BLaER1 treated with 17β-estradiol and CSF1 and Interleukin-3, amounts not matched to agents 10 nM and 100 nM (cell line): ENCODE measurements at regions not wholly inside any gene's neighbourhood (a gene's known extent, or its start where the extent isn't known, plus 50 kb on each side); places are given as distances from the start of the nearest gene placed in this dataset.

Experiments
- H3K27ac ChIP-seq, 11 experiments: shearing (Covaris generic); formaldehyde crosslinking; 2 replicates each; pipeline ENCODE4 v1.8.1; 2022
- H3K27me3 ChIP-seq, 11 experiments: shearing (Covaris generic); formaldehyde crosslinking; 2 replicates each; pipeline ENCODE4 v1.8.1; 2022
- H3K36me3 ChIP-seq, 11 experiments: shearing (Covaris generic); formaldehyde crosslinking; 2 replicates each; pipeline ENCODE4 v1.8.1; 2022
- H3K4me1 ChIP-seq, 10 experiments: shearing (Covaris generic); formaldehyde crosslinking; 2 replicates each; pipeline ENCODE4 v1.8.1; 2022
- H3K4me2 ChIP-seq, 11 experiments: shearing (Covaris generic); formaldehyde crosslinking; 2 replicates each; pipeline ENCODE4 v1.8.1; 2022
- H3K4me3 ChIP-seq, 10 experiments: shearing (Covaris generic); formaldehyde crosslinking; 2 replicates each; pipeline ENCODE4 v1.8.1; 2022
- H3K9ac ChIP-seq, 11 experiments: shearing (Covaris generic); formaldehyde crosslinking; 2 replicates each; pipeline ENCODE4 v1.8.1; 2022
- H3K9me3 ChIP-seq, 11 experiments: shearing (Covaris generic); formaldehyde crosslinking; replicated peaks in 1 of 11; 2 replicates each; pipeline ENCODE4 v1.8.1; 2022
- H4K20me1 ChIP-seq, 11 experiments: shearing (Covaris generic); formaldehyde crosslinking; 2 replicates each; pipeline ENCODE4 v1.8.1; 2022
- Cebpa-rat ChIP-seq, 11 experiments: shearing (Covaris generic); IDR thresholded peaks; 2 replicates each; pipeline ENCODE4 v1.8.1; 2022

GRCh38 chr1:5597991-5598823 lies 394.0 kb downstream of the NPHP4 start:
- H3K27me3 ChIP-seq, result no peaks in the 10 kb centered on the region
- H3K36me3 ChIP-seq, result no peaks in the 10 kb centered on the region
- no peak for TF ChIP-seq Cebpa-rat (IDR thresholded peaks at IDR 0.05)
- H4K20me1 ChIP-seq, result no peaks in the 10 kb centered on the region; a peak in 1 of 22 replicates
- H3K4me1 ChIP-seq, result peaks cover 0 to 28% (median 19%) of the 10 kb centered on the region in 10 experiments; a peak in 13 of 20 replicates
- no peaks in the 10 kb centered on the region for H3K9me3 ChIP-seq
- H3K9ac ChIP-seq, result no peak overlapping the region
- H3K4me3 ChIP-seq, result no peak overlapping the region
- peak overlapping the region in 1 of 11 experiments; percentile 8; a peak in 3 of 22 replicates for H3K4me2 ChIP-seq
- H3K27ac ChIP-seq, result no peak overlapping the region

GRCh38 chr1:5597171-5597850 lies 394.9 kb downstream of the NPHP4 start:
- Histone ChIP-seq H3K9me3 (peaks cover 0 to 5% (median under 1%) of the 10 kb centered on the region in 11 experiments; a peak in 3 of 22 replicates), H3K4me3 (no peak overlapping the region), H3K27ac (no peak overlapping the region), H3K27me3 (no peaks in the 10 kb centered on the region), H3K36me3 (no peaks in the 10 kb centered on the region), H3K9ac (no peak overlapping the region), H3K4me1 (peaks cover 0 to 28% (median 19%) of the 10 kb centered on the region in 10 experiments; a peak in 13 of 20 replicates), H3K4me2 (peak overlapping the region in 8 of 11 experiments; percentile 28 to 70 (median 48); a peak in 12 of 22 replicates), H4K20me1 (no peaks in the 10 kb centered on the region; a peak in 1 of 22 replicates)
- no peak for TF ChIP-seq Cebpa-rat (IDR thresholded peaks at IDR 0.05)

DNA sequence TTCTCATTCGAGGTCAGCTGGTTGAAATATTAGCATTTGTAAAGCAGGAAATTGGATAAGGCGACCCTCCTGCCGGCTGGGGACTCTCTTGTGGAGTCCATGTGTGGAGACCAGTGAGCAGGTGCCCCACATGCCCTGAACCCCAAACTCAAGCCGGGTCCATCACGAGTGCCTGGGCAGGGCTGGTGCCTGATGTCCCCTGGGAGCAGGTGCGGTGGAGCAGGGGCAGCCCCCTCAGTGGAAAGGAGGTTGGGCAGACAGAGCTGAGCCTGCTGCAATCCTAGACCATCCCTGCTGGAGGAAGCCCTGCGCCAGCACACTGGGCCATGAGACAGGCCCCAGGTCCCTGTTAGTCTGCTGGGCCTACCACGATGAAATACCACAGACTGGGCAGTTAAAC lies 395.6 kb downstream of the NPHP4 start:
- no peaks in the 10 kb centered on the region for H3K27me3 ChIP-seq
- no peak overlapping the region for H3K4me3 ChIP-seq
- H3K4me2 ChIP-seq, result peak overlapping the region in 8 of 11 experiments; percentile 28 to 70 (median 48); a peak in 15 of 22 replicates
- H3K9ac ChIP-seq, result no peak overlapping the region
- peaks cover 3 to 12% (median 7%) of the 10 kb centered on the region in 11 experiments; a peak in 19 of 22 replicates for H3K9me3 ChIP-seq
- no peaks in the 10 kb centered on the region for H3K36me3 ChIP-seq
- no peak overlapping the region for H3K27ac ChIP-seq
- peaks cover 0 to 28% (median 19%) of the 10 kb centered on the region in 10 experiments; a peak in 13 of 20 replicates for H3K4me1 ChIP-seq
- TF ChIP-seq Cebpa-rat (IDR thresholded peaks at IDR 0.05), result no peak
- H4K20me1 ChIP-seq, result no peaks in the 10 kb centered on the region; a peak in 1 of 22 replicates

DNA sequence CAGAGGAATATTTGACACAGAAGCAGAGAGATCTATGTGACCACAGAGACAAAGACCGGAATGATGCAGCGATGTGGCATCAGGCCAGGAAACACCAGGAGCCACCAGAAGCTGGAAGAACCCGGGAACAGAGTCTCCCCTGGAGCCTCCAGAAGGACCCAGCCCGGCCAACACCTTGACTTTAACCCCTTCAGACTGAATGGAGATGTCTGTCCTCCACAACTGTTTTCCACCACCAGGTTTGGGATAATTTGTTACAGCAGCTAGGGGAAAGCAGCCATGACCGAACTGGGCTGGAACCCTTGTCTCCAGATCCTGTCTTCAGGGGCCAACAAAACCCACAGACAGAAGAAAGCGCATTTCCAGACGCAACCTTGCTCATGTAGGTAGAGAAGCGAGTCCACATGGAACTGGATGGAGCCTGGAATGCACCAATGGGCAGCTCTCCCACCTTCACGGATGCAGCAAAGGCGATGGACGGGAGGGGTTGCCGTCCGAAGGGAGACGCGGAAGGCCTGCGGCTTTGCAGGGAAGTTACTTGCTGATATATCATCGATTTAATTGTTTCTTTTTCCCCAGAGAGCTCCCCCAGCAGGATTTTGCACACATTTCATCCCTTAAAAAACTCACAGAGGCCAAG lies 396.6 kb downstream of the NPHP4 start:
- Histone ChIP-seq H3K36me3 (no peaks in the 10 kb centered on the region), H3K4me3 (no peak overlapping the region), H3K9ac (no peak overlapping the region), H3K27me3 (no peaks in the 10 kb centered on the region), H3K27ac (no peak overlapping the region), H4K20me1 (no peaks in the 10 kb centered on the region; a peak in 1 of 22 replicates), H3K4me1 (peaks cover 0 to 28% (median 19%) of the 10 kb centered on the region in 10 experiments; a peak in 13 of 20 replicates), H3K9me3 (peaks cover 13 to 22% (median 17%) of the 10 kb centered on the region in 11 experiments), H3K4me2 (no peak overlapping the region)
- TF ChIP-seq Cebpa-rat (IDR thresholded peaks at IDR 0.05), result no peak

- Histone ChIP-seq H3K36me3 (no peaks in the 10 kb centered on the region), H3K9ac (no peak overlapping the region), H3K4me1 (peaks cover 0 to 28% (median 19%) of the 10 kb centered on the region in 10 experiments; a peak in 13 of 20 replicates), H3K4me2 (no peak overlapping the region), H4K20me1 (no peaks in the 10 kb centered on the region; a peak in 1 of 22 replicates), H3K9me3 (peaks cover 17 to 29% (median 21%) of the 10 kb centered on the region in 11 experiments), H3K27me3 (no peaks in the 10 kb centered on the region), H3K4me3 (no peak overlapping the region), H3K27ac (no peak overlapping the region)
- TF ChIP-seq Cebpa-rat (IDR thresholded peaks at IDR 0.05), result no peak
Measured at GRCh38 chr1:5594056-5594956, 397.9 kb downstream of the NPHP4 start.

GRCh38 chr1:5590717-5591116 lies 401.5 kb downstream of the NPHP4 start:
- Histone ChIP-seq H3K27ac (no peak overlapping the region), H4K20me1 (no peaks in the 10 kb centered on the region; a peak in 1 of 22 replicates), H3K9me3 (peaks cover 17 to 29% (median 21%) of the 10 kb centered on the region in 11 experiments), H3K4me2 (no peak overlapping the region), H3K36me3 (no peaks in the 10 kb centered on the region), H3K27me3 (no peaks in the 10 kb centered on the region), H3K4me3 (no peak overlapping the region), H3K4me1 (peaks cover 0 to 9% (median 0%) of the 10 kb centered on the region in 10 experiments; a peak in 1 of 20 replicates), H3K9ac (no peak overlapping the region)
- no peak for TF ChIP-seq Cebpa-rat (IDR thresholded peaks at IDR 0.05)

DNA sequence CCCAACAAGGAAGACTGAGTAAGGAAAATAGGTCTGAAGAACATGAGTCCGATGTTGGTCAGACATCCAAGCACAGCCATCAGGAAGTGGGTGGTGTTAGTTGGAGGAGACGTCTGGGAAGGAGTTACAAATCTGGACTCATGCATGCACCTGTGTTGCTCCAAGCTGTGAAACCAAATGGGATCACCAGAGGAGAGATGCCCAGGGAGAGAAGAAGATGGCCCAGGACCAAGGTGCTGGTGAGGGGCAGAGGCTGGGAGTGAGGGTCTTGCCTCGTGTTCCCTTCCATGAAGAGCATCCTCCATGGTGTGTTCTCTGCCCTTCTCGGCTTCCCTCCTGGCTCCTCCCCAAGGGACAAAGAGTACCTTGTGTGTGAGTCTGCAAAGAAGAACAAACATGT lies 405.6 kb downstream of the NPHP4 start:
- Histone ChIP-seq H3K4me2 (peak overlapping the region in 1 of 11 experiments; percentile 15; a peak in 1 of 22 replicates), H3K9ac (no peak overlapping the region), H3K36me3 (no peaks in the 10 kb centered on the region), H3K4me3 (no peak overlapping the region), H3K4me1 (peaks cover 0 to 10% (median 0%) of the 10 kb centered on the region in 10 experiments; a peak in 1 of 20 replicates), H4K20me1 (no peaks in the 10 kb centered on the region), H3K9me3 (peaks cover 12 to 19% (median 13%) of the 10 kb centered on the region in 11 experiments), H3K27ac (no peak overlapping the region), H3K27me3 (no peaks in the 10 kb centered on the region)
- TF ChIP-seq Cebpa-rat (IDR thresholded peaks at IDR 0.05), result no peak

DNA sequence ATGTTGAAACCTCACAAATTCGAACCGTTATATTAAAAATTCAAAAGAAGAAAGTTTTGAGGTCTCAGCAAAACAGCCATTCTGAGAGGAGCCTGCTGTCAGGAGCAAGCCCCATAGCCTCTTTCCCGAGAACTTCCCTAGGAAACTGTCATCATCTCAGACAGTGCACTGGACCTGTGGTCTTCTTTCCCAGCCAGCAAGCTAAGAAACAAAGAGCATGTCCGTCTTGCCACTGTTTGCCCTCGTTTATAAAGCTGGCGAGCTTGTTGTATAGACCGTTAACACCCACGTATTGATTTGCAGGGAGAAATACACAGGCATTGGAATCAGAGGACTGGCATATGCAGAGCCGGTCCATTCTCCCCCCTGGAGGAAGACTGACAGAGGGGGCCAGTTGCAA lies 407.0 kb downstream of the NPHP4 start:
- Histone ChIP-seq H3K4me1 (peaks cover 0 to 10% (median 0%) of the 10 kb centered on the region in 10 experiments; a peak in 1 of 20 replicates), H3K27ac (no peak overlapping the region), H4K20me1 (no peaks in the 10 kb centered on the region), H3K9me3 (peaks cover 0 to 9% (median 2%) of the 10 kb centered on the region in 11 experiments; a peak in 6 of 22 replicates), H3K4me2 (no peak overlapping the region), H3K36me3 (no peaks in the 10 kb centered on the region), H3K9ac (no peak overlapping the region), H3K4me3 (no peak overlapping the region), H3K27me3 (no peaks in the 10 kb centered on the region)
- no peak for TF ChIP-seq Cebpa-rat (IDR thresholded peaks at IDR 0.05)
